D721Med (cell line): ENCODE measurements at regions not wholly inside any gene's neighbourhood (a gene's known extent, or its start where the extent isn't known, plus 50 kb on each side); places are given as distances from the start of the nearest gene placed in this dataset.

ENCODE experiments used
- DNase-seq: peaks from one replicate; pipeline ENCODE4 v3.0.0; 2011; ENCODE audit warnings: low spot score; ENCODE audit not compliant: insufficient read length
- FAIRE-seq: peaks from 2 replicates; lab custom pipeline; 2011; peaks lifted over from hg19 to GRCh38; lab: Jason Lieb, UNC
- TF ChIP-seq, protein P1 (sequence below): IDR thresholded peaks from 2 replicates; pipeline ENCODE4 v1.5.1; 2012; ENCODE audit warnings: mild to moderate bottlenecking, control low read depth; ENCODE audit not compliant: insufficient read depth; ENCODE audit errors: missing control alignments

DNA sequence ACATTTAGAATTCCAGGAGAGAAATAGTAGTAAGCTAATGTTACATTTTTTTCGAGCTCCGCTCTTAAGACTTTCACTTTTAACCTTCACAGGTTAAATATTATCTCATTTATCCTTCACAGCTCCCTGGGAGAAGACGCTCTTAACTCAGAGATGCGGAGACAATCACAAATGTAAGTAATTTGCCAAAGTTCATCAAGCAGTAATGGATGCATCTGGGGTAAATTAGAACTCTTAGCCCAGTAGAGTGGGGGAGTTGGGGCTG is 168.5 kb downstream of the SPP2 start:
- FAIRE-seq (no peak), DNase-seq (no peak)
- TF ChIP-seq, protein P1, sequence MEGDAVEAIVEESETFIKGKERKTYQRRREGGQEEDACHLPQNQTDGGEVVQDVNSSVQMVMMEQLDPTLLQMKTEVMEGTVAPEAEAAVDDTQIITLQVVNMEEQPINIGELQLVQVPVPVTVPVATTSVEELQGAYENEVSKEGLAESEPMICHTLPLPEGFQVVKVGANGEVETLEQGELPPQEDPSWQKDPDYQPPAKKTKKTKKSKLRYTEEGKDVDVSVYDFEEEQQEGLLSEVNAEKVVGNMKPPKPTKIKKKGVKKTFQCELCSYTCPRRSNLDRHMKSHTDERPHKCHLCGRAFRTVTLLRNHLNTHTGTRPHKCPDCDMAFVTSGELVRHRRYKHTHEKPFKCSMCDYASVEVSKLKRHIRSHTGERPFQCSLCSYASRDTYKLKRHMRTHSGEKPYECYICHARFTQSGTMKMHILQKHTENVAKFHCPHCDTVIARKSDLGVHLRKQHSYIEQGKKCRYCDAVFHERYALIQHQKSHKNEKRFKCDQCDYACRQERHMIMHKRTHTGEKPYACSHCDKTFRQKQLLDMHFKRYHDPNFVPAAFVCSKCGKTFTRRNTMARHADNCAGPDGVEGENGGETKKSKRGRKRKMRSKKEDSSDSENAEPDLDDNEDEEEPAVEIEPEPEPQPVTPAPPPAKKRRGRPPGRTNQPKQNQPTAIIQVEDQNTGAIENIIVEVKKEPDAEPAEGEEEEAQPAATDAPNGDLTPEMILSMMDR, result no peak

DNA sequence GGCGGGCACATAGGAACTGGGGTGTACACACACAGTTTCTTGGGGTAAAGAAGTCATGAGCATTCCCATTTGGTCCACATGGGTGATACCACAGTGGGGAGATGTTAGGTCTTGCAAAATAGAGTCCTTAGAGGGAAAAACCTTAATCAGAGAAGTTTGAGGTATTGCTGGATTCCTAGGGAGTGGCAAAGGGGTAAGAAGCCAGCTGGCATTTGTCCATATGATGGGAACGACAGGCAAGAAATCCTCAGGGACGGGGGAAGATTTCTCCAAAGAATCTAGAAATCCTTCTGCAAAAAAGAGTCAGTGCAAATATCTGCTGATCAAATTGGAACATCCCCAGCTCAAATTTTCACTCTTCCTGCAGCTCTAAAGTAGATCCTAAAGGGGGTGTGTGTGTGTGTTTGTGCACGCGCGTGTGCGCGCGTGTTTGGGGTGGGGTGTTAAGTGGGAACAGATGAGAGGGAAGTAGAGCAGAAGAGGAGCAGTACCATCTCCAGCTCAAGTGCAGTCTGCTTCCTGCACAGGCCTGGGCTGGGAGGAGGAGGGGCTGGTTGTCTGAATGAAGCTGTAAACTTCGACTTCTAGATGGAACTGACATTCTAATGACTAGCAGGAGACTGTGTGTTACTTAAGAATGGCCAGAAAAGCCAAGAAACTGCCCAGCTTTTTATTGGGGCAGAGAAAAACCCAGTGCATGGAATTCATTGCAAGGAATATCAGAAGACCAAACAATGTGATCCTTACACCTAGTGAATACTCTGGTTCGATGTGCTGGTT is 168.0 kb downstream of the SPP2 start:
- DNase-seq (no peak), FAIRE-seq (no peak)
- TF ChIP-seq, protein P1, result no peak

DNA sequence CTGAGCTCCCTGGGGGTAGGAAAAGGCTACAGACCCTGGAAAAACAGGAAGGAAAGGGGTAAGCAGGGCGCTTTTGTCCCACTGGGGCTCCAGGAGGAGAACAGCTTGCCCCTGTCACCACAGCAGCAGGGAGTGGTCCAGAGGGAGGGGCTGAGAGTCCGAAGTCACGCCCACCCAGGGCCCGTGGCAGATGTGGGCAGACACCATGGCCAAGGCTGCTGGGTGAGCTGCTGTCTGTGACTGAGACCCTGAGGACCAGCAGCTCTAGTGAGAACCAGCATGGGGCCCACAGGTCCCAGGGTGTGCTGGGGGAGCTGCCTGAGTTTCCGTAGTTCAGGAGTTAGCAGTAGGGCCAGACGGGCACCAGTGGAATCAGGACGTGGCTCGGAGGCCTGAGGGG is 162.0 kb downstream of the SPP2 start:
- TF ChIP-seq, protein P1, result no peak
- DNase-seq, result no peak
- FAIRE-seq, result no peak

DNA sequence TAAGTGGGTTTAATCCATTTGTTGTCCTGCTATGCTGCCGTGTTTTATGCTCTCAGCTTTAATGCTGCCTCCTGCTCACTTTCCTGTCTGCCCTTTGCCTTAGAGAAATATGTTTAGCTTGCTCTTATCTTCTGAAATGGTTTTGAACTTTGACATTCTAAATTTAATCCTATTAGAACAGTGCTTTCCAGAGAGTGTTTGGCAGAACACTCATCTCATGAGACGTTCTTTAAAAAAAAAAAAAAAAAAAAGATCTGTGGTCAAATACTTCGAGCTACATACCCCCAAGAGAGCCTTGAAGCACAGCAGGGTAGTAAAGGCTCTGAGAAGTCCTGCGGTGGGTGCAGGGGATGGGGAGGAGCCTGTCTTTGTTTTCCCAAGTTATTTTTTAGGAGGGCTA is 161.3 kb downstream of the SPP2 start:
- DNase-seq (no peak), FAIRE-seq (no peak)
- TF ChIP-seq, protein P1, result no peak

DNA sequence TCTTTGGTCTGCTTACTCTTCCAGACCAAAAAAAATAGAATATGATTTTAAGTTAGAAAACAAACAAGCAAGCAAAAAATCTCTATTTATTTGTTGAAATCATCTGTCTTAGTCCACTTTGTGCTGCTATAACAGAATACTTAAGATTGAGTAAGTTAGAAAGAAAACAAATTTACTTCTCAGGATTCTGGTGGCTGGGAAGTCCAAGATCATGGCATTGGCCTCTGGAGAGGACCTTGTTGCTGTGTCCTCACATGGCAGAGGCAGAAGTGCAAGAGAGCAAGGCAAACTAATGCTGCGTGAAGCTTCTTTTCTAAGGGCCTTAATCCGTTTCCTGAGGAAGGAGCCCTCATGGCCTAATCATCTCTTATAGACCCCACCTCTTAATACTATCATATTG is 156.2 kb downstream of the SPP2 start:
- no peak for FAIRE-seq
- TF ChIP-seq, protein P1, result no peak
- DNase-seq, result no peak

DNA sequence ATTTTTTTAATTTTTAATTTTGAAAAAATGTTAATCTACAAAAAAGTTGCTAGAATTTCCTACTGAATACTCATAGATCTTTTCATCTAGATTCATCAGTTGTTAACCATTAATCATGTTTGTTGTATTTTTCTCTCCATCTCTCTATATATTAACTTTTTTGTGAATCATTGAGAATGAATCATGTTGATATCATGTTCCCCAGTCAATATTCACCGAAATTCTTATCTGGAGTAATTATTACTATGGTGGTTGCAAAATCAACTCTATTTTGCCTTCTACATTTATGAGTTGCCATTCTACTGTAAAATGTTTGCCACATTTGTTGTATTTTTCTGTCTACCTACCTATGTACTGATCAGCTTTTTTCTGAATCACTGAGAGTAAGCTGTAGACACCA is 154.0 kb downstream of the SPP2 start:
- TF ChIP-seq, protein P1, result no peak
- no peak for DNase-seq
- no peak for FAIRE-seq

DNA sequence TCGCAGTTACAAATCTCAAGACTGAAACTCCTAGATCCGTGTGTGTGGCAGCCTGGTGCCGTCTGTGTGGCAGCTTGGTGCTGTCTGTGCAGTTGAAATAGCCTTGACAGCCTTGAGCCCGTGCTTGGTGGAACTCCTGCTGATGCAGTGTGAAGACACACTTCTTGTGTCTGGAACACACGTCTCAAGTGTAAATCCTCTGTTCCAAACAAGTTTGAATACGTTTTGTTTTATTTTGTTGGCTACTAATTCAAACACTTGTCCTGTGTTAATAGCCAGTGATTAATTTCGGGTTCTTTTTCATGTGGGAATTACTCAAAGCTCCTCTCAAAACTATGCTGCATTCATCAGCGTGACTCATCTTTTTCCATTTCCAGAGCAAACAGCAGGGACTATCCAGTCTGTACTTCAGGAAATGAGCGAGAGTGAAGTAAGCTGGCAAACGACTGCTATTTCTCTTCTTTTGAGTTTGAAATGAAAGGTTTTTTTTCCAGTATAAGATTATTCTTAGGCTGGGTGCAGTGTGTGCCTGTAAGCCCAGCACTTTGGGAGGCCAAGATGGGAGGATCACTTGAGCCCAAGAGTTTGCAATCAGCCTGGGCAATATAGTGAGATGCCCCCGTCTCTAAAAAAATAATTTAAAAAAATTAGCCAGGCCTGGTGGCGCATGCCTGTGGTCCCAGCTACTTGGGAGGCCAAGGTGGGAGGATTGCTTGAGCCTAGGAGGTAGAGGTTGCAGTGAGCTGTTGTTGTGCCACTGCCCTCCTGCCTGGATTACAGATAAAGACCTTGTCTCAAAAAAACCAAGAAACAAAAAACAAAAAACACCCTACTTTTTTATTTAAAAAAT is 152.9 kb downstream of the SPP2 start:
- FAIRE-seq (no peak), DNase-seq (no peak)
- TF ChIP-seq, protein P1, result no peak
